Osteoblast (primary cell): ENCODE measurements at regions not wholly inside any gene's neighbourhood (a gene's known extent, or its start where the extent isn't known, plus 50 kb on each side); places are given as distances from the start of the nearest gene placed in this dataset.

ENCODE experiments used
- DNase-seq: peaks from one replicate; pipeline ENCODE4 v3.0.0; 2011; ENCODE audit warnings: low spot score, mixed read lengths; ENCODE audit not compliant: insufficient read length; ENCODE audit errors: missing footprints
- H2AFZ ChIP-seq: 2 replicates; pipeline ENCODE4 v1.6.0; 2011; ENCODE audit warnings: mild to moderate bottlenecking, low read length
- H3K27ac ChIP-seq: 2 replicates; pipeline ENCODE4 v1.5.1; 2011; ENCODE audit warnings: mild to moderate bottlenecking, low read depth, low read length, moderate library complexity
- H3K27me3 ChIP-seq: 2 replicates; pipeline ENCODE4 v1.6.0; 2012; ENCODE audit warnings: mild to moderate bottlenecking, control low read depth, inconsistent platforms, low read length, moderate library complexity; ENCODE audit not compliant: insufficient read depth
- H3K36me3 ChIP-seq: 2 replicates; pipeline ENCODE4 v1.5.1; 2011; ENCODE audit warnings: mild to moderate bottlenecking, low read length, control low read depth, moderate library complexity; ENCODE audit not compliant: insufficient read depth
- H3K4me1 ChIP-seq: 2 replicates; pipeline ENCODE4 v1.5.1; 2011; ENCODE audit warnings: mild to moderate bottlenecking, low read length, control low read depth, moderate library complexity; ENCODE audit not compliant: insufficient read depth
- H3K4me2 ChIP-seq: 2 replicates; pipeline ENCODE4 v1.6.0; 2011; ENCODE audit warnings: mild to moderate bottlenecking, low read length; ENCODE audit not compliant: insufficient read depth
- H3K4me3 ChIP-seq: fragments of 200-600 bp; sonication (generic); 3 replicates; pipeline ENCODE4 v1.5.1; 2012; ENCODE audit warnings: mild to moderate bottlenecking, low read length, inconsistent platforms; ENCODE audit not compliant: insufficient read depth
- H3K79me2 ChIP-seq: 2 replicates; pipeline ENCODE4 v1.6.0; 2012; ENCODE audit warnings: mild to moderate bottlenecking, low read length, control low read depth, inconsistent platforms; ENCODE audit not compliant: insufficient read depth
- H3K9me3 ChIP-seq: 2 replicates; pipeline ENCODE4 v1.5.1; 2011; ENCODE audit warnings: low read depth, low read length, control low read depth
- H4K20me1 ChIP-seq: 2 replicates; pipeline ENCODE4 v1.6.0; 2012; ENCODE audit warnings: mild to moderate bottlenecking, low read length, control low read depth; ENCODE audit not compliant: insufficient read depth
- CTCF ChIP-seq: IDR thresholded peaks from 2 replicates; pipeline ENCODE4 v1.5.1; 2011; ENCODE audit warnings: mild to moderate bottlenecking, low read depth, low read length, moderate library complexity; ENCODE audit errors: extremely low read depth

- Histone ChIP-seq H3K36me3 (no peaks in the 10 kb centered on the region), H3K4me1 (peaks cover 5% of the 10 kb centered on the region), H4K20me1 (no peaks in the 10 kb centered on the region), H3K79me2 (no peaks in the 10 kb centered on the region), H3K4me2 (no peak overlapping the region), H3K4me3 (no peak overlapping the region), H3K27ac (no peak overlapping the region), H3K9me3 (no peaks in the 10 kb centered on the region), H3K27me3 (no peaks in the 10 kb centered on the region), H2AFZ (no peak overlapping the region)
- DNase-seq = no peak
- no peak for TF ChIP-seq CTCF
Measured at GRCh38 chr2:173584000-173584399, 229.3 kb downstream of the CDCA7 start.

- peaks cover 14% of the 10 kb centered on the region for H3K4me1 ChIP-seq
- no peak overlapping the region for H3K4me2 ChIP-seq
- H4K20me1 ChIP-seq = no peaks in the 10 kb centered on the region
- no peak overlapping the region for H3K4me3 ChIP-seq
- no peak overlapping the region for H2AFZ ChIP-seq
- DNase-seq = no peak
- H3K27ac ChIP-seq = no peak overlapping the region
- H3K27me3 ChIP-seq = no peaks in the 10 kb centered on the region
- H3K36me3 ChIP-seq = no peaks in the 10 kb centered on the region
- TF ChIP-seq CTCF = no peak
- no peaks in the 10 kb centered on the region for H3K9me3 ChIP-seq
- H3K79me2 ChIP-seq = no peaks in the 10 kb centered on the region
Measured at GRCh38 chr2:173584676-173585458, 230.2 kb downstream of the CDCA7 start.

- no peak for DNase-seq
- peaks cover 7% of the 10 kb centered on the region for H3K9me3 ChIP-seq
- H4K20me1 ChIP-seq = no peaks in the 10 kb centered on the region
- H3K27ac ChIP-seq = no peak overlapping the region
- TF ChIP-seq CTCF = no peak
- H3K4me2 ChIP-seq = no peak overlapping the region
- peaks cover 18% of the 10 kb centered on the region for H3K4me1 ChIP-seq
- no peaks in the 10 kb centered on the region for H3K79me2 ChIP-seq
- no peaks in the 10 kb centered on the region for H3K36me3 ChIP-seq
- H3K27me3 ChIP-seq = no peaks in the 10 kb centered on the region
- H2AFZ ChIP-seq = peak overlapping the region; percentile 41
- no peak overlapping the region for H3K4me3 ChIP-seq
Measured at GRCh38 chr2:173588931-173589369, 234.3 kb downstream of the CDCA7 start.

- H3K79me2 ChIP-seq = no peaks in the 10 kb centered on the region
- H3K4me1 ChIP-seq = peaks cover 18% of the 10 kb centered on the region
- H3K4me2 ChIP-seq = peak overlapping the region; percentile 10
- peak overlapping the region; percentile 9 for H3K27ac ChIP-seq
- H3K36me3 ChIP-seq = no peaks in the 10 kb centered on the region
- no peak for TF ChIP-seq CTCF
- H3K9me3 ChIP-seq = peaks cover 7% of the 10 kb centered on the region
- H3K27me3 ChIP-seq = no peaks in the 10 kb centered on the region
- H4K20me1 ChIP-seq = no peaks in the 10 kb centered on the region
- H3K4me3 ChIP-seq = no peak overlapping the region
- DNase-seq = no peak
- H2AFZ ChIP-seq = no peak overlapping the region
Measured at GRCh38 chr2:173589604-173590275, 235.1 kb downstream of the CDCA7 start.
